ENCODE measurements at regions not wholly inside any gene's neighbourhood (a gene's known extent, or its start where the extent isn't known, plus 50 kb on each side); places are given as distances from the start of the nearest gene placed in this dataset.
"Not testable (repeated sequence)": the region's sequence is repeated elsewhere in the genome, so short reads cannot be mapped to it uniquely, and the experiment has no call there.

- no peak for DNase-seq
These were observed 408.3 kb upstream of the PLXNA2 start for GRCh38 chr1:208652296-208653160.

GRCh38 chr1:208653426-208653825 is 409.2 kb upstream of the PLXNA2 start:
- no peak for DNase-seq

GRCh38 chr1:208654241-208654640 is 410.1 kb upstream of the PLXNA2 start:
- DNase-seq, result no peak

GRCh38 chr1:208665936-208666335 is 421.8 kb upstream of the PLXNA2 start:
- DNase-seq, result no peak

GRCh38 chr1:208668991-208669390 is 424.8 kb upstream of the PLXNA2 start:
- no peak for DNase-seq

- no peak for DNase-seq
These were observed 426.6 kb upstream of the PLXNA2 start for GRCh38 chr1:208670778-208671177.

- no peak for DNase-seq
These were observed 437.9 kb upstream of the PLXNA2 start for GRCh38 chr1:208681878-208682663.

GRCh38 chr1:208682664-208683013 is 438.5 kb upstream of the PLXNA2 start:
- no peak for DNase-seq

GRCh38 chr1:208683141-208683540 is 439.0 kb upstream of the PLXNA2 start:
- no peak for DNase-seq

GRCh38 chr1:208684192-208684591 is 440.0 kb upstream of the PLXNA2 start:
- no peak for DNase-seq

- no peak for DNase-seq
These were observed 442.4 kb upstream of the PLXNA2 start for GRCh38 chr1:208686592-208686991.

GRCh38 chr1:208688656-208689315 is 444.6 kb upstream of the PLXNA2 start:
- DNase-seq, result no peak

GRCh38 chr1:208691012-208691411 is 446.8 kb upstream of the PLXNA2 start:
- DNase-seq, result no peak

GRCh38 chr1:208709981-208710380 is 465.8 kb upstream of the PLXNA2 start:
- DNase-seq, result no peak

- DNase-seq, result no peak
These were observed 470.1 kb upstream of the PLXNA2 start for GRCh38 chr1:208714323-208714722.

- no peak for DNase-seq
These were observed 473.3 kb upstream of the PLXNA2 start for GRCh38 chr1:208717525-208717924.

- no peak for DNase-seq
These were observed 478.4 kb upstream of the PLXNA2 start for GRCh38 chr1:208722592-208722991.

- DNase-seq, result no peak
These were observed 479.9 kb upstream of the PLXNA2 start for GRCh38 chr1:208724079-208724478.

GRCh38 chr1:208728815-208729214 is 484.6 kb upstream of the PLXNA2 start:
- no peak for DNase-seq

- DNase-seq, result no peak
These were observed 488.0 kb upstream of the PLXNA2 start for GRCh38 chr1:208731981-208732821.

GRCh38 chr1:208737161-208737560 is 493.0 kb upstream of the PLXNA2 start:
- DNase-seq, result no peak

GRCh38 chr1:208737922-208738321 is 493.7 kb upstream of the PLXNA2 start:
- DNase-seq, result no peak

GRCh38 chr1:208739636-208740035 is 495.5 kb upstream of the PLXNA2 start:
- DNase-seq, result not testable (repeated sequence)
